ENCODE measurements at regions not wholly inside any gene's neighbourhood (a gene's known extent, or its start where the extent isn't known, plus 50 kb on each side); places are given as distances from the start of the nearest gene placed in this dataset.

- TF ChIP-seq, protein P1, sequence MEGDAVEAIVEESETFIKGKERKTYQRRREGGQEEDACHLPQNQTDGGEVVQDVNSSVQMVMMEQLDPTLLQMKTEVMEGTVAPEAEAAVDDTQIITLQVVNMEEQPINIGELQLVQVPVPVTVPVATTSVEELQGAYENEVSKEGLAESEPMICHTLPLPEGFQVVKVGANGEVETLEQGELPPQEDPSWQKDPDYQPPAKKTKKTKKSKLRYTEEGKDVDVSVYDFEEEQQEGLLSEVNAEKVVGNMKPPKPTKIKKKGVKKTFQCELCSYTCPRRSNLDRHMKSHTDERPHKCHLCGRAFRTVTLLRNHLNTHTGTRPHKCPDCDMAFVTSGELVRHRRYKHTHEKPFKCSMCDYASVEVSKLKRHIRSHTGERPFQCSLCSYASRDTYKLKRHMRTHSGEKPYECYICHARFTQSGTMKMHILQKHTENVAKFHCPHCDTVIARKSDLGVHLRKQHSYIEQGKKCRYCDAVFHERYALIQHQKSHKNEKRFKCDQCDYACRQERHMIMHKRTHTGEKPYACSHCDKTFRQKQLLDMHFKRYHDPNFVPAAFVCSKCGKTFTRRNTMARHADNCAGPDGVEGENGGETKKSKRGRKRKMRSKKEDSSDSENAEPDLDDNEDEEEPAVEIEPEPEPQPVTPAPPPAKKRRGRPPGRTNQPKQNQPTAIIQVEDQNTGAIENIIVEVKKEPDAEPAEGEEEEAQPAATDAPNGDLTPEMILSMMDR (conservative IDR thresholded peaks at IDR 0.05), result no peak
- TF ChIP-seq ZFX (IDR thresholded peaks at IDR 0.05), result no peak
These were observed 1139.6 kb downstream of the STPG2 start for GRCh38 chr4:97003715-97004114.
